ENCODE measurements at regions not wholly inside any gene's neighbourhood (a gene's known extent, or its start where the extent isn't known, plus 50 kb on each side); places are given as distances from the start of the nearest gene placed in this dataset.

DNA sequence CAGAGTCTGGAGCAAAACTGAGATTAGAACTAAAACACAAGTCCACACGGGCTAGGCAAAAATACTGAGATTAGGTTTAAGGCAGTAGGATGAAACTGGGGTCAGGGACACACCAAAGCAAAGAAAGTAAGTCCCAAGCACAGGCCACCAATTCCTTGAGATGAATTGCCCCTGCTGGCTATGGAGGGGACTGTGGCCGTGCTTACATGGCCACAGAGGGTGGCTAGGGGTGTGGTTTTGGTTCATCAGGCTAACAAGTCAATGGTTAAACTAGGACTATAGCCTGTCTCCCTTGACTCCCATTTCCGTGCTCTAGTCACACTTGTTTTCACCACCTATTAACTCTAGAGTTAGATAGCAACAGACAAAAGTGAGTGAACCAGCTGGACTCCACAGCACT lies 394.8 kb downstream of the PBX1 start:
- TF ChIP-seq, protein P1, sequence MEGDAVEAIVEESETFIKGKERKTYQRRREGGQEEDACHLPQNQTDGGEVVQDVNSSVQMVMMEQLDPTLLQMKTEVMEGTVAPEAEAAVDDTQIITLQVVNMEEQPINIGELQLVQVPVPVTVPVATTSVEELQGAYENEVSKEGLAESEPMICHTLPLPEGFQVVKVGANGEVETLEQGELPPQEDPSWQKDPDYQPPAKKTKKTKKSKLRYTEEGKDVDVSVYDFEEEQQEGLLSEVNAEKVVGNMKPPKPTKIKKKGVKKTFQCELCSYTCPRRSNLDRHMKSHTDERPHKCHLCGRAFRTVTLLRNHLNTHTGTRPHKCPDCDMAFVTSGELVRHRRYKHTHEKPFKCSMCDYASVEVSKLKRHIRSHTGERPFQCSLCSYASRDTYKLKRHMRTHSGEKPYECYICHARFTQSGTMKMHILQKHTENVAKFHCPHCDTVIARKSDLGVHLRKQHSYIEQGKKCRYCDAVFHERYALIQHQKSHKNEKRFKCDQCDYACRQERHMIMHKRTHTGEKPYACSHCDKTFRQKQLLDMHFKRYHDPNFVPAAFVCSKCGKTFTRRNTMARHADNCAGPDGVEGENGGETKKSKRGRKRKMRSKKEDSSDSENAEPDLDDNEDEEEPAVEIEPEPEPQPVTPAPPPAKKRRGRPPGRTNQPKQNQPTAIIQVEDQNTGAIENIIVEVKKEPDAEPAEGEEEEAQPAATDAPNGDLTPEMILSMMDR (IDR thresholded peaks at IDR 0.05), result no peak
- TF ChIP-seq POLR2A (IDR thresholded peaks at IDR 0.05), result no peak
- TF ChIP-seq POLR2AphosphoS5 (IDR thresholded peaks at IDR 0.05), result no peak
